ENCODE measurements at regions not wholly inside any gene's neighbourhood (a gene's known extent, or its start where the extent isn't known, plus 50 kb on each side); places are given as distances from the start of the nearest gene placed in this dataset.

- DNase-seq = no peak
Measured at GRCh38 chr7:52877240-52877639, 158.2 kb upstream of the POM121L12 start.

- DNase-seq = peak; percentile 1
Measured at GRCh38 chr7:52876402-52876801, 159.0 kb upstream of the POM121L12 start.

- DNase-seq = no peak
Measured at GRCh38 chr7:52863652-52864051, 171.8 kb upstream of the POM121L12 start.

- no peak for DNase-seq
Measured at GRCh38 chr7:52862321-52862720, 173.1 kb upstream of the POM121L12 start.

GRCh38 chr7:52857367-52857766, 178.1 kb upstream of the POM121L12 start:
- no peak for DNase-seq

- DNase-seq = no peak
Measured at GRCh38 chr7:52854681-52855080, 180.8 kb upstream of the POM121L12 start.

- no peak for DNase-seq
Measured at GRCh38 chr7:52851547-52851946, 183.9 kb upstream of the POM121L12 start.

GRCh38 chr7:52843436-52843835, 192.0 kb upstream of the POM121L12 start:
- DNase-seq = no peak

- DNase-seq = no peak
Measured at GRCh38 chr7:52842202-52842900, 193.1 kb upstream of the POM121L12 start.

GRCh38 chr7:52838981-52839411, 196.4 kb upstream of the POM121L12 start:
- DNase-seq = peak; percentile 33

- no peak for DNase-seq
Measured at GRCh38 chr7:52831321-52831720, 204.1 kb upstream of the POM121L12 start.

GRCh38 chr7:52830801-52831200, 204.6 kb upstream of the POM121L12 start:
- DNase-seq = no peak

- DNase-seq = no peak
Measured at GRCh38 chr7:52826515-52827265, 208.7 kb upstream of the POM121L12 start.

GRCh38 chr7:52825611-52826010, 209.8 kb upstream of the POM121L12 start:
- DNase-seq = no peak

GRCh38 chr7:52811537-52811936, 223.9 kb upstream of the POM121L12 start:
- DNase-seq = no peak

- no peak for DNase-seq
Measured at GRCh38 chr7:52799817-52800216, 235.6 kb upstream of the POM121L12 start.

- DNase-seq = no peak
Measured at GRCh38 chr7:52797801-52798200, 237.6 kb upstream of the POM121L12 start.

- no peak for DNase-seq
Measured at GRCh38 chr7:52794621-52795020, 240.8 kb upstream of the POM121L12 start.

- no peak for DNase-seq
Measured at GRCh38 chr7:52791176-52791700, 244.2 kb upstream of the POM121L12 start.

- DNase-seq = no peak
Measured at GRCh38 chr7:52786174-52786573, 249.3 kb upstream of the POM121L12 start.

- no peak for DNase-seq
Measured at GRCh38 chr7:52782348-52782747, 253.1 kb upstream of the POM121L12 start.

- DNase-seq = no peak
Measured at GRCh38 chr7:52781250-52781649, 254.2 kb upstream of the POM121L12 start.

- DNase-seq = no peak
Measured at GRCh38 chr7:52779004-52779403, 256.4 kb upstream of the POM121L12 start.
